Astrocyte of the cerebellum (primary cell): ENCODE measurements at regions not wholly inside any gene's neighbourhood (a gene's known extent, or its start where the extent isn't known, plus 50 kb on each side); places are given as distances from the start of the nearest gene placed in this dataset.

Source experiments
- DNase-seq: peaks from one replicate; pipeline ENCODE4 v3.0.0-alpha.2; 2011; ENCODE audit warnings: low read depth
- H3K4me3 ChIP-seq: 2 replicates; pipeline ENCODE4 v1.5.1; 2011; ENCODE audit warnings: mild to moderate bottlenecking, low read depth, low read length, moderate library complexity
- in situ Hi-C: cut with HindIII; loops from 2 replicates; pipeline ENCODE4 v1.10.0; 2017; ENCODE audit warnings: low sequenced_read_pairs
- TF ChIP-seq, protein P1 (sequence below): IDR thresholded peaks from 2 replicates; pipeline ENCODE4 v1.5.1; 2012; ENCODE audit warnings: low read length, low read depth, moderate library complexity, mild to moderate bottlenecking; ENCODE audit errors: missing control alignments

DNA sequence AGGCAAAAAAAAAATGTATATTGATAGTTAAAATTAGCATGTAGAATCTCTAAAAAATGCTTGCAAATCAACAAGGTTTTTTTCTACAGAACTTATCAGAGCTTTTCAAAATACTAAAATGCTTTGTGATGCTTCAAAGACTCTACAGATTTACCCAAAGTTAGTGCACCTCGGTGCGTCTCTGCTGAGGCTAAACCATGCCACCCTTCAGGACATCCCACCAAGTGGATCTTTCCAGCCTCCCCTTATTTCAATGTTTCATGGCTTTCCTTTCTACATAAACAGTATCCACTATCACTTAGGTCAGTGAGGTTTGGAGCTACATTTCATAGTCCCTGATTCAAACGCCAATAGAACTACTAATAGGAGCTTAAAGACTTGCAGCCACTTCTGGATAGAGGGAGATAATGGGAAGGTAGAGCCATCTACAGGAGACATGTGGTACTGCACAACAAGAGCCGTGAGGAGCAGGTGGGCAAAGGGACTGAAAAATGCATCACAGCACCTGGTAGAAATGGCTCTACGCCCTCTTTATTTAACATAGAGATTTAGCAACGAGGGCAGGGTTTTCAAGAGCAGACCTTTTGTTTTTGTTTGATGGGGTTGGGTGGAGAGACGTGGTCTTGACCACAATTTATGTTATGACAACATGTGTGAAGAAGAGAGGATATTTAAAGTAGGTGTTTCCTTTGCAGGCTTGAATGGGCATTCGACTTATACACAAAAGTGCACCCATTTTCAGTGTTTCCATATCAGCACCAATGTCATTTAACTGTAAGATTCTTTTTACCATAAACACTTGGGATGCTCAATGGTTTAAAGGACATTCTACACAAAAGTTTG, 56.1 kb upstream of the SLC35G4 start:
- no peak overlapping the region for H3K4me3 ChIP-seq
- TF ChIP-seq, protein P1, sequence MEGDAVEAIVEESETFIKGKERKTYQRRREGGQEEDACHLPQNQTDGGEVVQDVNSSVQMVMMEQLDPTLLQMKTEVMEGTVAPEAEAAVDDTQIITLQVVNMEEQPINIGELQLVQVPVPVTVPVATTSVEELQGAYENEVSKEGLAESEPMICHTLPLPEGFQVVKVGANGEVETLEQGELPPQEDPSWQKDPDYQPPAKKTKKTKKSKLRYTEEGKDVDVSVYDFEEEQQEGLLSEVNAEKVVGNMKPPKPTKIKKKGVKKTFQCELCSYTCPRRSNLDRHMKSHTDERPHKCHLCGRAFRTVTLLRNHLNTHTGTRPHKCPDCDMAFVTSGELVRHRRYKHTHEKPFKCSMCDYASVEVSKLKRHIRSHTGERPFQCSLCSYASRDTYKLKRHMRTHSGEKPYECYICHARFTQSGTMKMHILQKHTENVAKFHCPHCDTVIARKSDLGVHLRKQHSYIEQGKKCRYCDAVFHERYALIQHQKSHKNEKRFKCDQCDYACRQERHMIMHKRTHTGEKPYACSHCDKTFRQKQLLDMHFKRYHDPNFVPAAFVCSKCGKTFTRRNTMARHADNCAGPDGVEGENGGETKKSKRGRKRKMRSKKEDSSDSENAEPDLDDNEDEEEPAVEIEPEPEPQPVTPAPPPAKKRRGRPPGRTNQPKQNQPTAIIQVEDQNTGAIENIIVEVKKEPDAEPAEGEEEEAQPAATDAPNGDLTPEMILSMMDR = peak; percentile 96
- in situ Hi-C loops = no loop called here
- peak; percentile 49 for DNase-seq

DNA sequence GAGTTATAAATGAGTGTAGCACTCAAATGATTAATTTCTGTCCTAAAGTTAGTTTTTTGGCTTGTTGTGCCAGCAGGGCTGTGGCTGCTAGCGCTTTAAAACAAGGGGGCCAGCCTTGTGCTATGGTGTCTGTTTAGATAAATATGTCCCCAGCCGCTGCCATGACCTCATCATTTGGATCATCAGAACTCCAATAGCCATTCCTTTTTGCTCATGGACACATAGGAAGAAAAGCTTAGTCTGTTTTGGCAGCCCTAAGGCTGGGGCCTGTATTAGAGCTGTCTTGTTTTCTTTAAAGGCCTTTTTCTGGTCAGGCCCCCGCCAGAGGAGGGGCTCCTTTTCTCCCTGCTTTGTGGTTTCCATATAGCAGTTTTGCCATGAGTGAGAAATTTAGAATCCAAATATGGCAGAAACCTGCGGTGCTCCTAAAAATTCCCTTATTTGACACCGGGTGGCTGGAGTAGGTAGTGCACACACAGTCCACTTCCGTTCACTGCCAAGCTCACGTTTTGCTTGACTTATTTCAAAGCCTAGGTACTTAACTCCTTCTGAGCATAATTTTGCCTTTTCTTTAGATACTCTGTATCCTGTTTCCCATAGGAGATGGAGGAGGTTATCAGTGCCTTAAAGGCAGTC, 60.4 kb upstream of the SLC35G4 start:
- DNase-seq = no peak

DNA sequence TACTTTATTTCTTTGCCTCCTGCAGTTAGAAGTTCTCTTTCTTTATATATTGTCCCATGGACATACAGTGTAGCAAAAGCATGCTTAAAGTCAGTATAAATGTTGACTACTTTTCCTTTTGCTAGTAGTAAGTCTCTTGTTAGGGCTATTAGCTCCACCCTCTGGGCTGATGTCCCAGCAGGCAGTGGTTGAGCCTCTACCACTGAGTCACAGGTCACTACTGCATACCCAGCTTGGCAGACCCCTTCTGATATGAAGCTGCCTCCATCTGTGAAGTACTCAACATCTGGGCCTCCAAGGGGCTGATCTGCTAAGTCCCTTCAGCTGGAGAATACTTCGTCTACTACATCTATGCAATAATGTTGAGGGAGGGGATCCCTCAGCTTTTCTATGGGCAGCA, 61.0 kb upstream of the SLC35G4 start:
- H3K4me3 ChIP-seq = no peak overlapping the region
- no peak for DNase-seq
- in situ Hi-C loops = no loop called here
- TF ChIP-seq, protein P1 = no peak

More for the DNA sequence above, 60.4 kb upstream of the SLC35G4 start:
- TF ChIP-seq, protein P1 = no peak
- in situ Hi-C loops = no loop called here
- no peak overlapping the region for H3K4me3 ChIP-seq

DNA sequence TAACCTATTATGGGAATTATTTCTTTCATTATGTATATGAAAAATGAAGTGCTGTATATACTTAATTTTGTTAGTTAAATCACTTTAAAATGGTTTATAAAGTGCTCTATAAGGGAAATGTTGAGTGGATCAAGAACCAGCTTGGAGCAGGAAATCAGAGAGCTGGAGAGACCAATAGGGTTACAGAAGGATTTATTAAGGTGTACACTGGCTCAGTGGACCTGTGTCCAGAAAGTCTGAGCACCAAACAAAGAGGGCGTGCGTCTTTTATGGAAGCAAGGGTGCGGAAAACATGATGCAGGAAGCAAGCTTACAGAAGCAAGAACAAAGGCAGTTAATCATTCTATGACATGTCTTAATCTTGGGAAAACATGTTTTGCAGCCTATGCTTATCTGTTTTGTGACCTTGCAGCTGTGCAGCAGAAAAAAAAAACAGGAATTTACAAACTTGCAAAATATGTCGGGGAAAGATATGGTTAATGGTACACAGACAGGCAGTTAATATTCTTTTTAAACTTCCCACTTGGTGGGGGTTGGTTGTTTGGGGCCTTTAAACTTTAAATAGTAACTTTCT, 65.2 kb upstream of the SLC35G4 start:
- no peak overlapping the region for H3K4me3 ChIP-seq
- no peak for DNase-seq
- TF ChIP-seq, protein P1 = no peak
- in situ Hi-C loops = no loop called here

DNA sequence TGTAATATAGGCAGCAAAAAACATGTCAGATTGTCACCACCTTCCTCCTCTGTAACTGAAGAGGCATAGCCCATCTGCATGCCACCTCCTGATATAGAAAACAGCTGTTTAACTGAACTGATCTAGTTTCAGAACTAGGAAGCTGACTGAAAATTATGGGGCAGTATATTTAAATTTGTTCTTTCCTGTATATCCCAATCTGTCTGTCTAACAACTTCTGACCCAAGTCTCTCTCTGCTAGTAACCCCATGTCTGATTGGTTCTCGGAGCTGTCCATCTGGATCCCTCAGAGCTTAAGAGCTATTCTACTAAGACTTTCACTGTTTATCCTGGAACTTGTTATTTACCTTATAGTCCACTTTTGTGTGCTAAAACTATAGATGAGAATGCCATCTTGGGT, 68.2 kb upstream of the SLC35G4 start:
- in situ Hi-C loops = no loop called here
- TF ChIP-seq, protein P1 = no peak
- no peak overlapping the region for H3K4me3 ChIP-seq
- no peak for DNase-seq

DNA sequence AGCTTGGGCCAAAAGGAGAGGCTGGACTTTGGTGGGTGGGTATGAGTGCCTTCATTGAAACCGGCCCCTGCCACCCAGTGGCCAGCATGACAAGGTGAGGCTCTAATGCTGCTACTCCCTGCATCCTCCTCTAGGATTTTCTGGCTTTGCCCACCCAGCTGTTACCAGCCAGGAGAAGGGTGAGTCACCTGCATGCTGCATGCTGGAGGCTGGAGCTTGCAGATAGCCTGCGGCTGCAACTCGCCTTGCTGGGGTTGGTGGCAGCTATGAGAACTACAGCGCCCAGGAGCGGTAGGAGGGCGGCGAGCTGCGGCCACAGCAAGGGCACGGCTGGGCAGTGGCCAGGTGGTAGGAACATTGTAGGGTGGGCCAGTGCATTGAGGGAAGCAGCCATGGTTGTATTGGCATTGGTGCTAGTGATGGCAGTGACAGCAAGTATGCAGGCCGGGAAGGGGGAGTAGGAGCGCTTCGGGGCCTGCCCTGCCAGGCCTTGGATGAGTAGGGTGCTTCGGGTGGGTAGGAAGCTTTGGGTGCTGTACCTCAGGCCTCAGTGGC, 75.4 kb upstream of the SLC35G4 start:
- DNase-seq = no peak
- no peak overlapping the region for H3K4me3 ChIP-seq
- in situ Hi-C loops = no loop called here
- TF ChIP-seq, protein P1 = no peak
